Endothelial cell of umbilical vein (primary cell): ENCODE measurements at regions not wholly inside any gene's neighbourhood (a gene's known extent, or its start where the extent isn't known, plus 50 kb on each side); places are given as distances from the start of the nearest gene placed in this dataset.

Experiments used
- BruUV-seq: library from RNA; stranded (reverse); fragments of 400-500 nt; replicated peaks from 2 replicates; lab custom pipeline; 2021; lab: Mats Ljungman, UMichigan
- CTCF ChIA-PET: fragments of 300-600, 350-600 bp; sonication (Branson Sonifier 250); formaldehyde crosslinking; loops from one replicate; lab custom pipeline; 2021; ENCODE audit warnings: antibody characterized with exemption, inconsistent platforms; lab: Charles Lee
- POLR2A ChIA-PET: fragments of 300-600, 350-600 bp; sonication (Branson Sonifier 250); formaldehyde crosslinking; loops from one replicate; lab custom pipeline; 2021; ENCODE audit warnings: antibody characterized with exemption, inconsistent platforms; lab: Charles Lee
- DNase-seq: peaks from one replicate; pipeline ENCODE4 v3.0.0-alpha.2; 2011; ENCODE audit warnings: low read depth, low spot score
- FAIRE-seq: peaks from 2 replicates; lab custom pipeline; 2011; peaks lifted over from hg19 to GRCh38; lab: Jason Lieb, UNC
- H2AFZ ChIP-seq: 2 replicates; pipeline ENCODE4 v1.6.0; 2012; ENCODE audit warnings: low read depth, low read length, control low read depth, inconsistent platforms
- H3K27ac ChIP-seq: 2 replicates; pipeline ENCODE4 v1.5.1; 2011; ENCODE audit warnings: low read depth, mild to moderate bottlenecking, control low read depth, low read length, moderate library complexity; ENCODE audit not compliant: insufficient read depth
- H3K27me3 ChIP-seq, 2 experiments: 2 replicates each; pipeline versions ENCODE4 v1.6.0 to v1.6.1; 2011; ENCODE audit warnings: low read length in 2 of 2, mixed read lengths in 1 of 2; ENCODE audit not compliant: control insufficient read depth in 2 of 2, insufficient read depth in 2 of 2
- H3K36me3 ChIP-seq, 2 experiments: 2 replicates in 1 of 2; 3 replicates in 1 of 2; pipeline ENCODE4 v1.5.1; 2011; ENCODE audit warnings: low read length in 2 of 2, mild to moderate bottlenecking in 1 of 2, moderate library complexity in 1 of 2; ENCODE audit not compliant: control insufficient read depth in 2 of 2, insufficient read depth in 2 of 2; ENCODE audit errors: extremely low read depth in 1 of 2
- H3K4me1 ChIP-seq: 3 replicates; pipeline ENCODE4 v1.5.1; 2011; ENCODE audit warnings: mild to moderate bottlenecking, low read length; ENCODE audit not compliant: control insufficient read depth, insufficient read depth; ENCODE audit errors: extremely low read depth
- H3K4me2 ChIP-seq: 2 replicates; pipeline ENCODE4 v1.6.1; 2011; ENCODE audit warnings: low read length, control low read depth, mixed read lengths; ENCODE audit not compliant: insufficient read depth
- H3K4me3 ChIP-seq, 3 experiments: fragments of 200-600 bp in 1 of 3; sonication (generic), shearing (Covaris generic) in 1 of 3; replicated peaks in 1 of 3; 2 replicates each; pipeline ENCODE4 v1.5.1; 2011 to 2016; ENCODE audit warnings: control low read depth in 3 of 3, low read length in 3 of 3, mild to moderate bottlenecking in 2 of 3, inconsistent platforms in 1 of 3, low read depth in 1 of 3, moderate library complexity in 1 of 3; ENCODE audit not compliant: insufficient read depth in 1 of 3
- H3K79me2 ChIP-seq: 2 replicates; pipeline ENCODE4 v1.6.0; 2012; ENCODE audit warnings: low read length, inconsistent platforms; ENCODE audit not compliant: control insufficient read depth, insufficient read depth
- H3K9ac ChIP-seq: replicated peaks from 2 replicates; pipeline ENCODE3; 2011; ENCODE audit warnings: low read length, control low read depth; ENCODE audit not compliant: insufficient read depth; ENCODE audit errors: extremely low read depth
- H3K9me1 ChIP-seq: replicated peaks from 3 replicates; pipeline ENCODE4 v1.6.0; 2011; ENCODE audit warnings: mild to moderate bottlenecking, low read length; ENCODE audit not compliant: control insufficient read depth, insufficient read depth; ENCODE audit errors: extremely low read depth
- H3K9me3 ChIP-seq: replicated peaks from 2 replicates; pipeline ENCODE4 v1.5.1; 2012; ENCODE audit warnings: low read length, inconsistent platforms; ENCODE audit not compliant: control insufficient read depth, insufficient read depth
- H4K20me1 ChIP-seq: replicated peaks from 2 replicates; pipeline ENCODE3; 2011; ENCODE audit warnings: mild to moderate bottlenecking, low read length; ENCODE audit not compliant: control insufficient read depth, insufficient read depth; ENCODE audit errors: extremely low read depth
- CTCF ChIP-seq, 2 donors: IDR thresholded peaks; 1 replicate in 1 of 2; 2 replicates in 1 of 2; pipeline ENCODE4 v1.5.1; 2011; ENCODE audit warnings: low read length in 2 of 2, mild to moderate bottlenecking in 2 of 2, moderate library complexity in 2 of 2, control low read depth in 1 of 2, inconsistent platforms in 1 of 2, low read depth in 1 of 2; ENCODE audit not compliant: insufficient read depth in 1 of 2; ENCODE audit errors: extremely low read depth in 1 of 2
- EZH2 ChIP-seq: IDR thresholded peaks from 2 replicates; pipeline ENCODE4 v1.6.1; 2012; ENCODE audit warnings: borderline replicate concordance, low read depth, mild to moderate bottlenecking, moderate library complexity, low read length, inconsistent platforms; ENCODE audit not compliant: severe bottlenecking
- FOS ChIP-seq: IDR thresholded peaks from 2 replicates; pipeline ENCODE4 v1.6.1; 2011; ENCODE audit warnings: mild to moderate bottlenecking, low read length, moderate library complexity, borderline replicate concordance; ENCODE audit not compliant: insufficient read depth
- GATA2 ChIP-seq: IDR thresholded peaks from 2 replicates; pipeline ENCODE4 v1.7.0; 2011; ENCODE audit warnings: low read depth, mild to moderate bottlenecking, moderate library complexity, mixed read lengths, low read length; ENCODE audit not compliant: insufficient read length, insufficient read depth
- JUN ChIP-seq: IDR thresholded peaks from 2 replicates; pipeline ENCODE4 v1.6.1; 2011; ENCODE audit warnings: borderline replicate concordance, low read depth; ENCODE audit not compliant: insufficient read length, insufficient read depth
- MAX ChIP-seq: IDR thresholded peaks from 2 replicates; pipeline ENCODE4 v1.6.1; 2011; ENCODE audit not compliant: insufficient read depth, insufficient read length
- MYC ChIP-seq: IDR thresholded peaks from one replicate; pipeline ENCODE4 v1.6.1; 2011; ENCODE audit warnings: mild to moderate bottlenecking, low read depth, low read length
- POLR2A ChIP-seq: IDR thresholded peaks from 2 replicates; pipeline ENCODE4 v1.6.1; 2012; ENCODE audit warnings: low read depth, mild to moderate bottlenecking, control low read depth, low read length
- POLR2AphosphoS5 ChIP-seq: IDR thresholded peaks from 2 replicates; pipeline ENCODE4 v1.6.1; 2012; ENCODE audit warnings: low read depth, mild to moderate bottlenecking, control low read depth, low read length, moderate library complexity; ENCODE audit not compliant: insufficient read depth
- dilution Hi-C: fragments of 300-500 bp; cut with MboI; formaldehyde crosslinking; loops from one replicate; pipeline ENCODE4 v1.15.0; 2019; ENCODE audit warnings: low sequenced_read_pairs; ENCODE audit not compliant: extremely low pct_ligation_motif_present
- intact Hi-C: fragments of 100-400 bp; cut with micrococcal nuclease; formaldehyde crosslinking; loops from one replicate; pipeline ENCODE4 v1.10.0; 2022

DNA sequence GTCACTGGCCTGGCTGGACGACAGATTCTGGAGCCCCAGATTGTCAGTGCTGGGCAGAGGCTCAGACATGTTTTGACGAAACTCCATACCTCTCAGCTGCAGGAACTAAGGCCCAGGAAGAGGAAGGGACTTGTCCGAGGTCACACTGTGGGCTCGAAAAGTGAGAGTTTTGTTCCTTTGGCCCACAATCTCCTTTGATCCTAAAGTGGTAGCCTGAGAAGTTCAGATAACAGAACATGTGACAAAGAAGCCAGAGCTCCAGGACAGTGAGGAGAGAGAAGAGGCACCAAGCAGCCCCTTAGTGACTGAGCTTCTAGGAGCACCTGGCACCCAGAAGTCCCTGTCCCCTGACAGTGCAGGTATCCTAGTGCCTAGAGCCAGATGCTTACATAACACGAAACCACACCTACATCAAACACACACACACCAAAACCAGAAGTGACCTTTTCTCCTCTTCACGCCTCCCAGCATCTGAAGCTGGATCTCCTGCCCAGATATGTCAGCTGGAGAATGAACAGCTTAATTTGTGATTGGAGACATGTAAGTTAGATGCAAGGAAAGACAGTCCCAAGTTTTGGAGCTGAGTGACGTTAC, 88.9 kb downstream of the ADRB2 start:
- Histone ChIP-seq H3K79me2 (no peaks in the 10 kb centered on the region), H3K4me3 (no peak overlapping the region), H3K27ac (no peak overlapping the region), H3K4me1 (peaks cover 36% of the 10 kb centered on the region), H3K27me3 (no peaks in the 10 kb centered on the region), H3K4me2 (no peak overlapping the region), H3K9me3 (no peaks in the 10 kb centered on the region), H4K20me1 (no peaks in the 10 kb centered on the region), H3K36me3 (no peaks in the 10 kb centered on the region), H2AFZ (no peak overlapping the region), H3K9me1 (no peaks in the 10 kb centered on the region), H3K9ac (no peak overlapping the region)
- DNase-seq (no peak), FAIRE-seq (no peak)
- intact Hi-C loops (no loop called here), dilution Hi-C loops (no loop called here)
- POLR2A ChIA-PET = no interaction called here
- TF ChIP-seq JUN (no peak), CTCF (IDR thresholded peaks at IDR 0.05; ENCODE audit: extremely low read depth in 1 of 2, insufficient read depth in 1 of 2, low read depth in 1 of 2, low read length in 2 of 2) (no peak), MAX (no peak), POLR2A (no peak)
- no TSS peak for BruUV-seq
- CTCF ChIA-PET = interaction anchor here (0.9 to 2.3 kb wide), 7 partner anchors 9 to 199 kb away, joined by 3 to 20 read pairs (median 9); no protein-coding TSS in a partner anchor

DNA sequence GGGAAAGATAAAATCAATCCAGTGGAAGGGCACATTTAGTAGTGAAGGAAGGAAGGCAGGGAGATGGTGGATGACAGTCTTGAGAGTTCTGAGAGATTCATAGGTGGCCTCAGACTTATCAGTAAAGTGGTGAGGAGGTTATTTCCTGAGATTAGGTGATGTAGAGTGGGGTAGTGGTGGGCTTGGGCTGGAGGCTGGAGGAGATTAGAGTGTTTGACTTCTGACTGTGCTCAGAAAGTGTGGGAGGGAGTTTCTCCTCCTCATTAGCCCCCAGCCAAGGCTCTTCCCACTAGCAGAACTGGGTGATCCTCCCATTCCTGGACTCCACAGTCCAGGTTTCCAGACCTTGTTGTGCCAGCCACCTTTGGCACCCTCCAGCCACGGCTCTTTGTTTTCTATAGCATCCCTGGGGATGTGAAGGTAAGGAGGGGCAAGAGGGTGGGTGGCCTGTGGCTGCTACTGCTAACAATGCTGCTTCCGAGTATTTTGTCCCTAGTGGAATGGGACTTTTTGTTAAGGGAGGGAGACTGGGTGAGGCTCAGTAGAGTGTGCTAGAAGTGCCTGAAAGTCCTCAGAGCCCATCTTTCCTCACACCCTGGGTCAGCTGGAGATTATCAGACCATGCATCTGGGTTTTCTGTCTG, 94.4 kb downstream of the ADRB2 start:
- TF ChIP-seq FOS (no peak), MAX (no peak), GATA2 (no peak), POLR2A (no peak), MYC (no peak), EZH2 (no peak), JUN (no peak), POLR2AphosphoS5 (no peak), CTCF (IDR thresholded peaks at IDR 0.05; ENCODE audit: extremely low read depth in 1 of 2, insufficient read depth in 1 of 2, low read depth in 1 of 2, low read length in 2 of 2) (no peak)
- Histone ChIP-seq H3K9me1 (no peaks in the 10 kb centered on the region), H2AFZ (no peak overlapping the region), H3K4me1 (peaks cover 13% of the 10 kb centered on the region), H3K9ac (no peak overlapping the region), H3K4me2 (no peak overlapping the region), H3K79me2 (no peaks in the 10 kb centered on the region), H3K27ac (no peak overlapping the region), H4K20me1 (no peaks in the 10 kb centered on the region), H3K4me3 (no peak overlapping the region), H3K27me3 (no peaks in the 10 kb centered on the region), H3K9me3 (no peaks in the 10 kb centered on the region), H3K36me3 (no peaks in the 10 kb centered on the region)
- POLR2A ChIA-PET = no interaction called here
- CTCF ChIA-PET = no interaction called here
- dilution Hi-C loops (no loop called here), intact Hi-C loops (no loop called here)
- no TSS peak for BruUV-seq
- no peak for DNase-seq
- FAIRE-seq = no peak
